Epithelial cell of esophagus (primary cell): ENCODE measurements at regions not wholly inside any gene's neighbourhood (a gene's known extent, or its start where the extent isn't known, plus 50 kb on each side); places are given as distances from the start of the nearest gene placed in this dataset.

Experiments
- DNase-seq: peaks from one replicate; pipeline ENCODE4 v3.0.0; 2010; ENCODE audit warnings: low read depth
- H3K4me3 ChIP-seq: 2 replicates; pipeline ENCODE4 v1.5.1; 2011; ENCODE audit warnings: mild to moderate bottlenecking, low read length, control low read depth
- CTCF ChIP-seq: IDR thresholded peaks from 2 replicates; pipeline ENCODE4 v1.5.1; 2011; ENCODE audit warnings: low read depth, mild to moderate bottlenecking, low read length, control low read depth, inconsistent platforms; ENCODE audit not compliant: insufficient read depth; ENCODE audit errors: missing control alignments

GRCh38 chr2:82257796-82258555 lies 1953.4 kb upstream of the LRRTM1 start:
- no peak for DNase-seq
- TF ChIP-seq CTCF: no peak
- H3K4me3 ChIP-seq: no peak overlapping the region

GRCh38 chr2:82256983-82257632 lies 1952.6 kb upstream of the LRRTM1 start:
- DNase-seq: no peak
- no peak overlapping the region for H3K4me3 ChIP-seq
- no peak for TF ChIP-seq CTCF

- H3K4me3 ChIP-seq: no peak overlapping the region
- TF ChIP-seq CTCF: no peak
- no peak for DNase-seq
These were observed 1951.7 kb upstream of the LRRTM1 start for GRCh38 chr2:82256288-82256687.

- TF ChIP-seq CTCF: no peak
- H3K4me3 ChIP-seq: no peak overlapping the region
- DNase-seq: no peak
These were observed 1950.2 kb upstream of the LRRTM1 start for GRCh38 chr2:82254728-82255127.

GRCh38 chr2:82246220-82246775 lies 1941.7 kb upstream of the LRRTM1 start:
- no peak for DNase-seq
- H3K4me3 ChIP-seq: no peak overlapping the region
- TF ChIP-seq CTCF: no peak

GRCh38 chr2:82239176-82239575 lies 1934.6 kb upstream of the LRRTM1 start:
- TF ChIP-seq CTCF: no peak
- DNase-seq: no peak
- H3K4me3 ChIP-seq: no peak overlapping the region
